Activated CD8-positive, alpha-beta T cell treated with anti-CD3 and anti-CD28 coated beads for 36 hours (primary cell): ENCODE measurements at regions not wholly inside any gene's neighbourhood (a gene's known extent, or its start where the extent isn't known, plus 50 kb on each side); places are given as distances from the start of the nearest gene placed in this dataset.

Source experiments
- ATAC-seq: fragments of 200-7000 bp; cut with Tn5 transposase; one replicate; pipeline ENCODE4 v1.10.0; 2021; ENCODE audit warnings: mild to moderate bottlenecking, moderate library complexity
- CTCF ChIA-PET: fragments of 350-600 bp; sonication (Branson Sonifier 250); formaldehyde crosslinking; loops from one replicate; lab custom pipeline; 2021; ENCODE audit warnings: antibody characterized with exemption; lab: Charles Lee
- POLR2A ChIA-PET: fragments of 350-600 bp; sonication (Branson Sonifier 250); formaldehyde crosslinking; loops from one replicate; lab custom pipeline; 2021; ENCODE audit warnings: antibody characterized with exemption; lab: Charles Lee
- DNase-seq: peaks from one replicate; pipeline ENCODE4 v3.0.0-alpha.2; 2020
- H3K27ac Mint-ChIP-seq: one replicate; pipeline ENCODE4 v1.8.0; 2021; ENCODE audit warnings: mild to moderate bottlenecking, mixed read lengths
- H3K27me3 Mint-ChIP-seq: one replicate; pipeline ENCODE4 v1.8.0; 2021; ENCODE audit warnings: mixed read lengths
- H3K36me3 Mint-ChIP-seq: one replicate; pipeline ENCODE4 v1.8.0; 2021; ENCODE audit warnings: low read depth, mixed read lengths
- H3K4me1 Mint-ChIP-seq: one replicate; pipeline ENCODE4 v1.8.0; 2021; ENCODE audit warnings: low read depth, mixed read lengths
- H3K4me3 Mint-ChIP-seq: one replicate; pipeline ENCODE4 v1.8.0; 2021; ENCODE audit warnings: mild to moderate bottlenecking, moderate library complexity, mixed read lengths
- H3K9me3 Mint-ChIP-seq: one replicate; pipeline ENCODE4 v1.8.0; 2021; ENCODE audit warnings: mixed read lengths
- CTCF ChIP-seq: fragments of 200-600 bp; IDR thresholded peaks from one replicate; pipeline ENCODE4 v1.8.0; 2022; ENCODE audit warnings: antibody characterized with exemption, mild to moderate bottlenecking
- intact Hi-C: fragments of 100-400 bp; cut with micrococcal nuclease; formaldehyde crosslinking; loops from one replicate; pipeline ENCODE4 v1.10.0; 2022

- intact Hi-C loops: no loop called here
- Mint-ChIP-seq H3K4me1 (no peaks in the 10 kb centered on the region), H3K9me3 (no peaks in the 10 kb centered on the region), H3K27ac (no peak overlapping the region), H3K4me3 (no peak overlapping the region), H3K36me3 (no peaks in the 10 kb centered on the region), H3K27me3 (no peaks in the 10 kb centered on the region)
- CTCF ChIA-PET: no interaction called here
- POLR2A ChIA-PET: no interaction called here
- ATAC-seq (no peak), DNase-seq (no peak)
- TF ChIP-seq CTCF: no peak
Observed at GRCh38 chr5:98095072-98095471, 678.4 kb upstream of the RGMB start.

- DNase-seq (no peak), ATAC-seq (no peak)
- Mint-ChIP-seq H3K36me3 (no peaks in the 10 kb centered on the region), H3K4me1 (no peaks in the 10 kb centered on the region), H3K4me3 (no peak overlapping the region), H3K27ac (no peak overlapping the region), H3K9me3 (no peaks in the 10 kb centered on the region), H3K27me3 (no peaks in the 10 kb centered on the region)
- POLR2A ChIA-PET: no interaction called here
- TF ChIP-seq CTCF: no peak
- intact Hi-C loops: no loop called here
- CTCF ChIA-PET: no interaction called here
Observed at GRCh38 chr5:98096155-98096554, 677.3 kb upstream of the RGMB start.

GRCh38 chr5:98099448-98100105 lies 673.9 kb upstream of the RGMB start:
- Mint-ChIP-seq H3K4me3 (no peak overlapping the region), H3K9me3 (no peaks in the 10 kb centered on the region), H3K27ac (no peak overlapping the region), H3K27me3 (no peaks in the 10 kb centered on the region), H3K4me1 (no peaks in the 10 kb centered on the region), H3K36me3 (no peaks in the 10 kb centered on the region)
- intact Hi-C loops: no loop called here
- CTCF ChIA-PET: no interaction called here
- no peak for DNase-seq
- TF ChIP-seq CTCF: no peak
- ATAC-seq: no peak
- POLR2A ChIA-PET: interaction anchor here (0.6 kb wide), 1 partner anchor 792 kb away, joined by 3 read pairs; no protein-coding TSS in a partner anchor

- intact Hi-C loops: no loop called here
- CTCF ChIA-PET: no interaction called here
- no peak overlapping the region for H3K27ac Mint-ChIP-seq
- H3K27me3 Mint-ChIP-seq: peaks cover 1% of the 10 kb centered on the region
- H3K36me3 Mint-ChIP-seq: no peaks in the 10 kb centered on the region
- no peaks in the 10 kb centered on the region for H3K4me1 Mint-ChIP-seq
- H3K9me3 Mint-ChIP-seq: no peaks in the 10 kb centered on the region
- H3K4me3 Mint-ChIP-seq: no peak overlapping the region
- DNase-seq: no peak
- no peak for ATAC-seq
- POLR2A ChIA-PET: no interaction called here
- no peak for TF ChIP-seq CTCF
Observed at GRCh38 chr5:98101131-98101530, 672.3 kb upstream of the RGMB start.

GRCh38 chr5:98102936-98103335 lies 670.5 kb upstream of the RGMB start:
- ChIA-PET CTCF (no interaction called here), POLR2A (no interaction called here)
- Mint-ChIP-seq H3K4me3 (no peak overlapping the region), H3K27me3 (peaks cover 3% of the 10 kb centered on the region), H3K27ac (no peak overlapping the region), H3K4me1 (no peaks in the 10 kb centered on the region), H3K9me3 (no peaks in the 10 kb centered on the region), H3K36me3 (no peaks in the 10 kb centered on the region)
- DNase-seq (no peak), ATAC-seq (no peak)
- intact Hi-C loops: no loop called here
- no peak for TF ChIP-seq CTCF
